ENCODE measurements at regions not wholly inside any gene's neighbourhood (a gene's known extent, or its start where the extent isn't known, plus 50 kb on each side); places are given as distances from the start of the nearest gene placed in this dataset.

- no peak for DNase-seq
Observed at GRCh38 chr11:112403432-112403831, 142.8 kb upstream of the PLET1 start.

- DNase-seq: no peak
Observed at GRCh38 chr11:112404112-112404511, 143.5 kb upstream of the PLET1 start.

GRCh38 chr11:112408517-112408916 lies 147.9 kb upstream of the PLET1 start:
- DNase-seq: no peak

GRCh38 chr11:112410325-112410724 lies 149.7 kb upstream of the PLET1 start:
- DNase-seq: peak; percentile 15 to 47 (median 25)

GRCh38 chr11:112412383-112412782 lies 151.7 kb upstream of the PLET1 start:
- DNase-seq: peak in 1 of 4 experiments; percentile 1

- DNase-seq: no peak
Observed at GRCh38 chr11:112417339-112417738, 156.7 kb upstream of the PLET1 start.

GRCh38 chr11:112418438-112418837 lies 157.8 kb upstream of the PLET1 start:
- no peak for DNase-seq

- no peak for DNase-seq
Observed at GRCh38 chr11:112421879-112422278, 161.2 kb upstream of the PLET1 start.

GRCh38 chr11:112425121-112425520 lies 164.5 kb upstream of the PLET1 start:
- DNase-seq: no peak

- no peak for DNase-seq
Observed at GRCh38 chr11:112437096-112437495, 176.4 kb upstream of the PLET1 start.

GRCh38 chr11:112439614-112440013 lies 179.0 kb upstream of the PLET1 start:
- DNase-seq: no peak

GRCh38 chr11:112440518-112440917 lies 179.9 kb upstream of the PLET1 start:
- DNase-seq: peak in 3 of 4 experiments; percentile 4 to 40 (median 18)

GRCh38 chr11:112448168-112448567 lies 187.5 kb upstream of the PLET1 start:
- DNase-seq: no peak

- DNase-seq: no peak
Observed at GRCh38 chr11:112448806-112449205, 188.1 kb upstream of the PLET1 start.

GRCh38 chr11:112451250-112451649 lies 190.6 kb upstream of the PLET1 start:
- DNase-seq: no peak

GRCh38 chr11:112453601-112454577 lies 193.2 kb upstream of the PLET1 start:
- DNase-seq: peak; percentile 43 to 51 (median 48)

- DNase-seq: no peak
Observed at GRCh38 chr11:112454841-112455240, 194.2 kb upstream of the PLET1 start.

- no peak for DNase-seq
Observed at GRCh38 chr11:112455791-112456190, 195.1 kb upstream of the PLET1 start.

GRCh38 chr11:112457532-112457931 lies 196.9 kb upstream of the PLET1 start:
- DNase-seq: no peak

GRCh38 chr11:112459001-112459400 lies 198.3 kb upstream of the PLET1 start:
- no peak for DNase-seq

- DNase-seq: no peak
Observed at GRCh38 chr11:112460141-112460540, 199.5 kb upstream of the PLET1 start.

GRCh38 chr11:112464949-112465348 lies 204.3 kb upstream of the PLET1 start:
- DNase-seq: no peak

GRCh38 chr11:112465433-112466024 lies 204.9 kb upstream of the PLET1 start:
- no peak for DNase-seq

- DNase-seq: no peak
Observed at GRCh38 chr11:112467721-112468120, 207.1 kb upstream of the PLET1 start.
